ENCODE measurements at regions not wholly inside any gene's neighbourhood (a gene's known extent, or its start where the extent isn't known, plus 50 kb on each side); places are given as distances from the start of the nearest gene placed in this dataset.

GRCh38 chr13:58978331-58978730, 1185.4 kb downstream of the DIAPH3 start:
- H3K27ac ChIP-seq (ENCODE audit: low read depth in 2 of 2, low read length in 1 of 2) = no peak overlapping the region
- H3K9me3 ChIP-seq = no peaks in the 10 kb centered on the region
- H3K9me2 ChIP-seq = no peaks in the 10 kb centered on the region
- no peak overlapping the region for H3K4me2 ChIP-seq
- no peaks in the 10 kb centered on the region for H3F3A ChIP-seq (replicated peaks; ENCODE audit: insufficient read depth)
- ChIA-PET CTCF (no interaction called here), POLR2A (no interaction called here)
- DNase-seq = no peak
- H2AFZ ChIP-seq (ENCODE audit: low read depth) = no peak overlapping the region
- no peak overlapping the region for H3K9ac ChIP-seq
- no peak overlapping the region for H3K4me3 ChIP-seq (ENCODE audit: low read depth in 2 of 2, low read length in 1 of 2)
- H3K27me3 ChIP-seq (ENCODE audit: insufficient read depth) = no peaks in the 10 kb centered on the region
- no peaks in the 10 kb centered on the region for H3K79me2 ChIP-seq (ENCODE audit: insufficient read depth)
- H4K20me1 ChIP-seq (ENCODE audit: insufficient read depth) = no peaks in the 10 kb centered on the region
- no peaks in the 10 kb centered on the region for H3K36me3 ChIP-seq (replicated peaks in 1 of 2; ENCODE audit: control insufficient read depth in 1 of 2, insufficient read depth in 2 of 2, low read length in 1 of 2)
- WGBS (ENCODE audit: low lambda C conversion rate) = 28% methylated on average over 1 of the region's 1 CpG
- no peaks in the 10 kb centered on the region for H3K4me1 ChIP-seq (ENCODE audit: control insufficient read depth in 1 of 2, insufficient read depth in 2 of 2, low read depth in 1 of 2, low read length in 1 of 2)
- TF ChIP-seq RXRA (IDR thresholded peaks at IDR 0.05; ENCODE audit: borderline replicate concordance, low read depth) = no peak
- no peak for TF ChIP-seq GATA2 (CRISPR knock-in tag; IDR thresholded peaks at IDR 0.05)
- TF ChIP-seq CHD2 (IDR thresholded peaks at IDR 0.05; ENCODE audit: low read length, partially characterized antibody) = no peak
- no peak for TF ChIP-seq CTCF (IDR thresholded peaks at IDR 0.05)
- TF ChIP-seq EZH2phosphoT487 (IDR thresholded peaks at IDR 0.05; ENCODE audit: borderline replicate concordance, low read depth) = no peak
- no peak for TF ChIP-seq FOXM1 (IDR thresholded peaks at IDR 0.05; ENCODE audit: low read depth)
- no peak for TF ChIP-seq RAD21 (IDR thresholded peaks at IDR 0.05; ENCODE audit: low read length)
- TF ChIP-seq RCOR1 (IDR thresholded peaks at IDR 0.05; ENCODE audit: low read length) = no peak
- TF ChIP-seq NFIC (IDR thresholded peaks at IDR 0.05; ENCODE audit: borderline replicate concordance) = no peak
- TF ChIP-seq SMC3 (IDR thresholded peaks at IDR 0.05; ENCODE audit: low read depth, low read length) = no peak
- no peak for TF ChIP-seq MEF2A (IDR thresholded peaks at IDR 0.05; ENCODE audit: borderline replicate concordance, low read depth)
- TF ChIP-seq JUND (IDR thresholded peaks at IDR 0.05) = no peak
- no peak for TF ChIP-seq IRF3 (IDR thresholded peaks at IDR 0.05; ENCODE audit: low read depth, low read length)
- TF ChIP-seq FOSL2 (IDR thresholded peaks at IDR 0.05; ENCODE audit: borderline replicate concordance, low read depth) = no peak
- no peak for TF ChIP-seq EP300 (IDR thresholded peaks at IDR 0.05; ENCODE audit: borderline replicate concordance in 1 of 2, low read depth in 1 of 2, low read length in 1 of 2)
- TF ChIP-seq MXI1 (IDR thresholded peaks at IDR 0.05; ENCODE audit: low read depth, low read length) = no peak
- TF ChIP-seq, protein P1, sequence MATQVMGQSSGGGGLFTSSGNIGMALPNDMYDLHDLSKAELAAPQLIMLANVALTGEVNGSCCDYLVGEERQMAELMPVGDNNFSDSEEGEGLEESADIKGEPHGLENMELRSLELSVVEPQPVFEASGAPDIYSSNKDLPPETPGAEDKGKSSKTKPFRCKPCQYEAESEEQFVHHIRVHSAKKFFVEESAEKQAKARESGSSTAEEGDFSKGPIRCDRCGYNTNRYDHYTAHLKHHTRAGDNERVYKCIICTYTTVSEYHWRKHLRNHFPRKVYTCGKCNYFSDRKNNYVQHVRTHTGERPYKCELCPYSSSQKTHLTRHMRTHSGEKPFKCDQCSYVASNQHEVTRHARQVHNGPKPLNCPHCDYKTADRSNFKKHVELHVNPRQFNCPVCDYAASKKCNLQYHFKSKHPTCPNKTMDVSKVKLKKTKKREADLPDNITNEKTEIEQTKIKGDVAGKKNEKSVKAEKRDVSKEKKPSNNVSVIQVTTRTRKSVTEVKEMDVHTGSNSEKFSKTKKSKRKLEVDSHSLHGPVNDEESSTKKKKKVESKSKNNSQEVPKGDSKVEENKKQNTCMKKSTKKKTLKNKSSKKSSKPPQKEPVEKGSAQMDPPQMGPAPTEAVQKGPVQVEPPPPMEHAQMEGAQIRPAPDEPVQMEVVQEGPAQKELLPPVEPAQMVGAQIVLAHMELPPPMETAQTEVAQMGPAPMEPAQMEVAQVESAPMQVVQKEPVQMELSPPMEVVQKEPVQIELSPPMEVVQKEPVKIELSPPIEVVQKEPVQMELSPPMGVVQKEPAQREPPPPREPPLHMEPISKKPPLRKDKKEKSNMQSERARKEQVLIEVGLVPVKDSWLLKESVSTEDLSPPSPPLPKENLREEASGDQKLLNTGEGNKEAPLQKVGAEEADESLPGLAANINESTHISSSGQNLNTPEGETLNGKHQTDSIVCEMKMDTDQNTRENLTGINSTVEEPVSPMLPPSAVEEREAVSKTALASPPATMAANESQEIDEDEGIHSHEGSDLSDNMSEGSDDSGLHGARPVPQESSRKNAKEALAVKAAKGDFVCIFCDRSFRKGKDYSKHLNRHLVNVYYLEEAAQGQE (IDR thresholded peaks at IDR 0.05; ENCODE audit: low read depth, low read length) = no peak
- TF ChIP-seq SIN3A (IDR thresholded peaks at IDR 0.05; ENCODE audit: borderline replicate concordance, low read depth, low read length) = no peak
- no peak for TF ChIP-seq TCF12 (IDR thresholded peaks at IDR 0.05)
